ENCODE measurements at regions not wholly inside any gene's neighbourhood (a gene's known extent, or its start where the extent isn't known, plus 50 kb on each side); places are given as distances from the start of the nearest gene placed in this dataset.

GRCh38 chr6:41404182-41404845 lies 68.9 kb downstream of the NCR2 start:
- Histone ChIP-seq H3K4me1 (peaks cover 0 to 4% of the 10 kb centered on the region in 2 donors), H3K27me3 (no peaks in the 10 kb centered on the region)

GRCh38 chr6:41405941-41406727 lies 70.7 kb downstream of the NCR2 start:
- Histone ChIP-seq H3K36me3 (no peaks in the 10 kb centered on the region), H3K27ac (no peak overlapping the region), H3K9me3 (peaks cover 0 to 11% of the 10 kb centered on the region in 2 donors), H3K4me3 (no peak overlapping the region), H3K27me3 (no peaks in the 10 kb centered on the region), H3K4me1 (peaks cover 0 to 4% of the 10 kb centered on the region in 2 donors)
- no peak for DNase-seq (ENCODE audit: low spot score)
- no peak for TF ChIP-seq CTCF (IDR thresholded peaks at IDR 0.05)

More at GRCh38 chr6:41404182-41404845, 68.9 kb downstream of the NCR2 start:
- DNase-seq (ENCODE audit: low spot score) = no peak
- no peak for TF ChIP-seq CTCF (IDR thresholded peaks at IDR 0.05)
- peaks cover 0 to 15% of the 10 kb centered on the region in 2 donors for H3K9me3 ChIP-seq
- H3K4me3 ChIP-seq = no peak overlapping the region
- H3K27ac ChIP-seq = no peak overlapping the region
- H3K36me3 ChIP-seq = no peaks in the 10 kb centered on the region

- H3K4me3 ChIP-seq = no peak overlapping the region
- H3K4me1 ChIP-seq = peaks cover 0 to 4% of the 10 kb centered on the region in 2 donors
- H3K27me3 ChIP-seq = no peaks in the 10 kb centered on the region
- no peak overlapping the region for H3K27ac ChIP-seq
- TF ChIP-seq CTCF (IDR thresholded peaks at IDR 0.05) = no peak
- peaks cover 0 to 9% of the 10 kb centered on the region in 2 donors for H3K9me3 ChIP-seq
- DNase-seq (ENCODE audit: low spot score) = no peak
- no peaks in the 10 kb centered on the region for H3K36me3 ChIP-seq
These were observed 71.5 kb downstream of the NCR2 start for GRCh38 chr6:41406728-41407489.

GRCh38 chr6:41408576-41408975 lies 73.2 kb downstream of the NCR2 start:
- Histone ChIP-seq H3K27ac (no peak overlapping the region), H3K4me1 (peaks cover 0 to 4% of the 10 kb centered on the region in 2 donors), H3K4me3 (no peak overlapping the region), H3K36me3 (no peaks in the 10 kb centered on the region), H3K9me3 (peaks cover 0 to 9% of the 10 kb centered on the region in 2 donors), H3K27me3 (no peaks in the 10 kb centered on the region)
- no peak for TF ChIP-seq CTCF (IDR thresholded peaks at IDR 0.05)
- no peak for DNase-seq (ENCODE audit: low spot score)

- no peak for DNase-seq (ENCODE audit: low spot score)
- no peak overlapping the region for H3K27ac ChIP-seq
- H3K9me3 ChIP-seq = peaks cover 0 to 9% of the 10 kb centered on the region in 2 donors
- H3K4me1 ChIP-seq = peaks cover 0 to 4% of the 10 kb centered on the region in 2 donors
- no peak for TF ChIP-seq CTCF (IDR thresholded peaks at IDR 0.05)
- no peak overlapping the region for H3K4me3 ChIP-seq
- no peaks in the 10 kb centered on the region for H3K27me3 ChIP-seq
- no peaks in the 10 kb centered on the region for H3K36me3 ChIP-seq
These were observed 73.6 kb downstream of the NCR2 start for GRCh38 chr6:41408982-41409381.

All from right atrium auricular region (tissue), 2 donors.